HepG2 (cell line): ENCODE measurements at regions not wholly inside any gene's neighbourhood (a gene's known extent, or its start where the extent isn't known, plus 50 kb on each side); places are given as distances from the start of the nearest gene placed in this dataset.
A peak's percentile ranks its signal among the peaks of the same experiment; 100 is the strongest.

Experiments used
- ATAC-seq: fragments of 200-7000 bp; cut with Tn5 transposase; 3 replicates; pipeline ENCODE4 v1.9.1; 2020; ENCODE audit warnings: mild to moderate bottlenecking, moderate library complexity
- BruUV-seq: library from RNA; stranded (reverse); fragments of 400-500 nt; replicated peaks from 2 replicates; lab custom pipeline; 2021; lab: Mats Ljungman, UMichigan
- CTCF ChIA-PET: fragments of 300-600 bp; formaldehyde crosslinking; extraction: SDS; loops from one replicate; lab custom pipeline; 2021; ENCODE audit warnings: low total read pairs, inconsistent platforms, low intra/inter-chr PET ratio; lab: Yijun Ruan, JAX
- POLR2A ChIA-PET: fragments of 350-600 bp; sonication (Branson Sonifier 250); formaldehyde crosslinking; loops from one replicate; lab custom pipeline; 2020; ENCODE audit warnings: antibody characterized with exemption, inconsistent platforms; lab: Yijun Ruan, JAX
- DNase-seq: peaks from one replicate; pipeline ENCODE4 v3.0.0-alpha.2; 2015; ENCODE audit warnings: low spot score
- FAIRE-seq: peaks from 3 replicates; lab custom pipeline; 2011; peaks lifted over from hg19 to GRCh38; lab: Jason Lieb, UNC
- H2AFZ ChIP-seq: one replicate; pipeline ENCODE4 v1.6.1; 2011; ENCODE audit warnings: low read length, inconsistent platforms
- H3K27ac ChIP-seq: fragments of 300-600 bp; 3 replicates; pipeline ENCODE4 v1.8.0; 2011; ENCODE audit warnings: mixed run types, mild to moderate bottlenecking, mixed read lengths, low read length, inconsistent platforms; ENCODE audit not compliant: insufficient read depth; ENCODE audit errors: extremely low read length
- H3K27me3 ChIP-seq, 2 experiments: fragments of 200-600 bp in 1 of 2; 2 replicates in 1 of 2; 3 replicates in 1 of 2; pipeline versions ENCODE4 v1.6.0 to v1.8.0; 2011; ENCODE audit warnings: low read length in 2 of 2, mild to moderate bottlenecking in 2 of 2, moderate library complexity in 2 of 2, inconsistent platforms in 1 of 2; ENCODE audit not compliant: insufficient read depth in 2 of 2, control insufficient read depth in 1 of 2
- H3K36me3 ChIP-seq, 2 experiments: fragments of 200-600 bp in 1 of 2; replicated peaks in 1 of 2; 2 replicates in 1 of 2; 3 replicates in 1 of 2; pipeline versions ENCODE4 v1.5.1 to v1.8.0; 2011; ENCODE audit warnings: low read length in 2 of 2, inconsistent platforms in 1 of 2; ENCODE audit not compliant: insufficient read depth in 2 of 2, control insufficient read depth in 1 of 2
- H3K4me1 ChIP-seq: 2 replicates; pipeline ENCODE4 v1.5.1; 2012; ENCODE audit warnings: low read length, inconsistent platforms; ENCODE audit not compliant: insufficient read depth
- H3K4me2 ChIP-seq: 2 replicates; pipeline ENCODE4 v1.6.0; 2011; ENCODE audit warnings: low read depth, low read length, inconsistent platforms
- H3K4me3 ChIP-seq, 3 experiments: fragments of 200-600 bp in 1 of 3; sonication (generic), shearing (Covaris generic) in 1 of 3; replicated peaks in 1 of 3; 2 replicates each; pipeline ENCODE4 v1.5.1; 2011 to 2016; ENCODE audit warnings: low read length in 3 of 3, inconsistent platforms in 2 of 3, low read depth in 2 of 3, mild to moderate bottlenecking in 2 of 3, control low read depth in 1 of 3, mixed read lengths in 1 of 3; ENCODE audit not compliant: insufficient read depth in 1 of 3
- H3K79me2 ChIP-seq: one replicate; pipeline ENCODE4 v1.6.1; 2011; ENCODE audit warnings: low read length, inconsistent platforms; ENCODE audit not compliant: insufficient read depth
- H3K9ac ChIP-seq: 2 replicates; pipeline ENCODE4 v1.6.0; 2011; ENCODE audit warnings: mild to moderate bottlenecking, low read depth, low read length, inconsistent platforms; ENCODE audit not compliant: insufficient read depth
- H3K9me3 ChIP-seq: 2 replicates; pipeline ENCODE4 v1.5.1; 2012; ENCODE audit warnings: mild to moderate bottlenecking, low read length
- H4K20me1 ChIP-seq: 2 replicates; pipeline ENCODE4 v1.6.0; 2011; ENCODE audit warnings: inconsistent platforms, mild to moderate bottlenecking, low read length, moderate library complexity; ENCODE audit not compliant: insufficient read depth
- FOXK1 ChIP-seq: sonication (generic); formaldehyde crosslinking; IDR thresholded peaks from 2 replicates; pipeline ENCODE4 v1.4.0; 2020; ENCODE audit warnings: low read depth, missing genetic modification reagents, borderline replicate concordance
- MAFF ChIP-seq: IDR thresholded peaks from 2 replicates; pipeline ENCODE4 v1.6.1; 2011; ENCODE audit warnings: low read depth, low read length, improper control_type of control experiment
- MAFK ChIP-seq, 2 experiments: IDR thresholded peaks in 1 of 2; conservative IDR thresholded peaks in 1 of 2; 2 replicates each; pipeline ENCODE4 v1.6.1; 2011; ENCODE audit warnings: improper control_type of control experiment in 2 of 2, low read length in 2 of 2
- MED8 ChIP-seq: sonication (generic); formaldehyde crosslinking; IDR thresholded peaks from 2 replicates; pipeline ENCODE4 v1.8.1; 2023; ENCODE audit warnings: mild to moderate bottlenecking, missing genetic modification reagents; ENCODE audit not compliant: insufficient replicate concordance
- TP53 ChIP-seq: sonication (generic); formaldehyde crosslinking; conservative IDR thresholded peaks from 2 replicates; pipeline ENCODE4 v1.4.0; 2020; ENCODE audit warnings: missing genetic modification reagents
- ZFY ChIP-seq: sonication (generic); formaldehyde crosslinking; IDR thresholded peaks from 2 replicates; pipeline ENCODE4 v1.4.0; 2020; ENCODE audit warnings: missing genetic modification reagents
- ZNF350 ChIP-seq: sonication (generic); formaldehyde crosslinking; IDR thresholded peaks from 2 replicates; pipeline ENCODE4 v1.4.0; 2020; ENCODE audit warnings: mild to moderate bottlenecking, low read depth, missing genetic modification reagents, borderline replicate concordance
- ZNF788 ChIP-seq: sonication (generic); formaldehyde crosslinking; IDR thresholded peaks from 2 replicates; pipeline ENCODE4 v1.5.0; 2020; ENCODE audit warnings: mild to moderate bottlenecking, missing genetic modification reagents, borderline replicate concordance
- ZSCAN12 ChIP-seq: sonication (generic); formaldehyde crosslinking; IDR thresholded peaks from 2 replicates; pipeline ENCODE4 v1.9.0; 2021; ENCODE audit warnings: mild to moderate bottlenecking, missing genetic modification reagents
- WGBS: methylation state at CpG from one replicate; pipeline ENCODE4 v1.1.6; 2017; ENCODE audit warnings: low lambda C conversion rate; 5-methylcytosine and 5-hydroxymethylcytosine counted together
- in situ Hi-C: cut with HindIII; loops from 2 replicates; pipeline ENCODE4 v1.10.0; 2017; ENCODE audit warnings: low pct_unique_long_range_greater_than_20kb; ENCODE audit not compliant: extremely low pct_ligation_motif_present
- intact Hi-C: fragments of 100-400 bp; cut with micrococcal nuclease; formaldehyde crosslinking; loops from one replicate; pipeline ENCODE4 v1.10.0; 2022; ENCODE audit not compliant: unreplicated experiment
- TF ChIP-seq, protein P1 (sequence below): sonication (generic); formaldehyde crosslinking; IDR thresholded peaks from one replicate; pipeline ENCODE4 v1.5.1; 2020; ENCODE audit warnings: mild to moderate bottlenecking, missing genetic modification reagents; ENCODE audit errors: not compliant biosample characterization

DNA sequence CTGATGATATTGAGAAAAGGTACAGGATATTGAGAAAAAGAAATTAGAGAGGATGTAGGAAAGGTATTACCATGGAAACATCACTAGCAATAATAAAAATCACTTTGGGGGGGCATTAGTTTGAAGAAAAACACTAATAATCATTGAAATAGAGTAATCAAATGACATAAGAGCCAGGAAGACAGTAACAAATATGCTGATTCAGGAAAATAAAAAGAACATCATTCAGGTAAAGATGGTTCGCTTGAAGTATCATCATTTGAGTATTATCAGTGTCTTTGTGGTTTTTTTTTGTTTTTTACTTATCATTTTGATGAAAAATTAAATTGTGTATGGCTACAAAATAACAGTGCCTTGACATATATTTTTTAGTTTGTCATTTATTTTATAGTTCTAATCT lies 164.5 kb downstream of the IFI44 start:
- no peaks in the 10 kb centered on the region for H3K27me3 ChIP-seq
- no peak for ATAC-seq
- H3K4me3 ChIP-seq = no peak overlapping the region
- TF ChIP-seq ZFY (CRISPR knock-in tag) (no peak), TP53 (CRISPR knock-in tag) (no peak), MAFF (peak; percentile 94), FOXK1 (CRISPR knock-in tag) (no peak), ZSCAN12 (CRISPR knock-in tag) (no peak), ZNF350 (CRISPR knock-in tag) (no peak), ZNF788 (no peak), MAFK (conservative IDR thresholded peaks at IDR 0.05 in 1 of 2, IDR thresholded peaks at IDR 0.05 in 1 of 2; ENCODE audit: low read length in 2 of 2) (peak; percentile 90 to 96), MED8 (CRISPR knock-in tag) (no peak)
- TF ChIP-seq, protein P1, sequence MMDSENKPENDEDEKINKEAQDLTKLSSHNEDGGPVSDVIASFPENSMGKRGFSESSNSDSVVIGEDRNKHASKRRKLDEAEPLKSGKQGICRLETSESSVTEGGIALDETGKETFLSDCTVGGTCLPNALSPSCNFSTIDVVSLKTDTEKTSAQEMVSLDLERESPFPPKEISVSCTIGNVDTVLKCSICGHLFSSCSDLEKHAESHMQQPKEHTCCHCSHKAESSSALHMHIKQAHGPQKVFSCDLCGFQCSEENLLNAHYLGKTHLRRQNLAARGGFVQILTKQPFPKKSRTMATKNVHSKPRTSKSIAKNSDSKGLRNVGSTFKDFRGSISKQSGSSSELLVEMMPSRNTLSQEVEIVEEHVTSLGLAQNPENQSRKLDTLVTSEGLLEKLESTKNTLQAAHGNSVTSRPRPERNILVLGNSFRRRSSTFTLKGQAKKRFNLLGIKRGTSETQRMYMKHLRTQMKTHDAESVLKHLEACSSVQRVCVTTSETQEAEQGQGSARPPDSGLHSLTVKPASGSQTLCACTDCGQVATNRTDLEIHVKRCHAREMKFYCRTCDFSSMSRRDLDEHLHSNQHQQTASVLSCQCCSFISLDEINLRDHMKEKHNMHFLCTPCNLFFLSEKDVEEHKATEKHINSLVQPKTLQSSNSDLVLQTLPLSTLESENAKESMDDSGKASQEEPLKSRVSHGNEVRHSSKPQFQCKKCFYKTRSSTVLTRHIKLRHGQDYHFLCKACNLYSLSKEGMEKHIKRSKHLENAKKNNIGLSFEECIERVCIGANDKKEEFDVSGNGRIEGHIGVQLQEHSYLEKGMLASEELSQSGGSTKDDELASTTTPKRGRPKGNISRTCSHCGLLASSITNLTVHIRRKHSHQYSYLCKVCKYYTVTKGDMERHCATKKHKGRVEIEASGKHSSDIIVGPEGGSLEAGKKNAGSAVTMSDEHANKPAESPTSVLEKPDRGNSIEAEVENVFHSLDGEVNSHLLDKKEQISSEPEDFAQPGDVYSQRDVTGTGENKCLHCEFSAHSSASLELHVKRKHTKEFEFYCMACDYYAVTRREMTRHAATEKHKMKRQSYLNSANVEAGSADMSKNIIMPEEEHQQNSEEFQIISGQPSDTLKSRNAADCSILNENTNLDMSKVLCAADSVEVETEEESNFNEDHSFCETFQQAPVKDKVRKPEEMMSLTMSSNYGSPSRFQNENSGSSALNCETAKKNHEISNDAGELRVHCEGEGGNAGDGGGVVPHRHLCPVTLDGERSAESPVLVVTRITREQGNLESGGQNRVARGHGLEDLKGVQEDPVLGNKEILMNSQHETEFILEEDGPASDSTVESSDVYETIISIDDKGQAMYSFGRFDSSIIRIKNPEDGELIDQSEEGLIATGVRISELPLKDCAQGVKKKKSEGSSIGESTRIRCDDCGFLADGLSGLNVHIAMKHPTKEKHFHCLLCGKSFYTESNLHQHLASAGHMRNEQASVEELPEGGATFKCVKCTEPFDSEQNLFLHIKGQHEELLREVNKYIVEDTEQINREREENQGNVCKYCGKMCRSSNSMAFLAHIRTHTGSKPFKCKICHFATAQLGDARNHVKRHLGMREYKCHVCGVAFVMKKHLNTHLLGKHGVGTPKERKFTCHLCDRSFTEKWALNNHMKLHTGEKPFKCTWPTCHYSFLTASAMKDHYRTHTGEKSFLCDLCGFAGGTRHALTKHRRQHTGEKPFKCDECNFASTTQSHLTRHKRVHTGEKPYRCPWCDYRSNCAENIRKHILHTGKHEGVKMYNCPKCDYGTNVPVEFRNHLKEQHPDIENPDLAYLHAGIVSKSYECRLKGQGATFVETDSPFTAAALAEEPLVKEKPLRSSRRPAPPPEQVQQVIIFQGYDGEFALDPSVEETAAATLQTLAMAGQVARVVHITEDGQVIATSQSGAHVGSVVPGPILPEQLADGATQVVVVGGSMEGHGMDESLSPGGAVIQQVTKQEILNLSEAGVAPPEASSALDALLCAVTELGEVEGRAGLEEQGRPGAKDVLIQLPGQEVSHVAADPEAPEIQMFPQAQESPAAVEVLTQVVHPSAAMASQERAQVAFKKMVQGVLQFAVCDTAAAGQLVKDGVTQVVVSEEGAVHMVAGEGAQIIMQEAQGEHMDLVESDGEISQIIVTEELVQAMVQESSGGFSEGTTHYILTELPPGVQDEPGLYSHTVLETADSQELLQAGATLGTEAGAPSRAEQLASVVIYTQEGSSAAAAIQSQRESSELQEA (CRISPR knock-in tag) = no peak
- TF ChIP-seq, all 625 proteins: peak for 2
- Histone ChIP-seq H3K4me2 (no peak overlapping the region), H3K36me3 (no peaks in the 10 kb centered on the region), H2AFZ (no peak overlapping the region), H3K9ac (no peak overlapping the region), H3K9me3 (peaks cover 63% of the 10 kb centered on the region), H3K4me1 (no peaks in the 10 kb centered on the region), H3K79me2 (no peaks in the 10 kb centered on the region), H3K27ac (no peak overlapping the region), H4K20me1 (no peaks in the 10 kb centered on the region)
- POLR2A ChIA-PET = no interaction called here
- no peak for FAIRE-seq
- no peak for DNase-seq
- intact Hi-C loops (no loop called here), in situ Hi-C loops (no loop called here)
- CTCF ChIA-PET = no interaction called here
- BruUV-seq = no TSS peak
- 2% methylated on average over 1 of the region's 1 CpG for WGBS
